ENCODE measurements at regions not wholly inside any gene's neighbourhood (a gene's known extent, or its start where the extent isn't known, plus 50 kb on each side); places are given as distances from the start of the nearest gene placed in this dataset.

GRCh38 chr18:56448751-56449150, 189.6 kb downstream of the TXNL1 start:
- H3K36me3 ChIP-seq (ENCODE audit: control insufficient read depth, insufficient read depth, low read length) = no peaks in the 10 kb centered on the region
- no peaks in the 10 kb centered on the region for H3K9me3 ChIP-seq
- Mint-ChIP-seq H3K27me3 (ENCODE audit: insufficient read depth, unreplicated experiment) (peaks cover 7% of the 10 kb centered on the region), H3K36me3 (ENCODE audit: insufficient read depth, unreplicated experiment) (no peaks in the 10 kb centered on the region), H3K4me1 (ENCODE audit: low read depth, unreplicated experiment) (no peaks in the 10 kb centered on the region), H3K9me3 (ENCODE audit: unreplicated experiment) (no peaks in the 10 kb centered on the region), H3K27ac (ENCODE audit: unreplicated experiment) (no peak overlapping the region), H3K4me3 (ENCODE audit: unreplicated experiment) (no peak overlapping the region)
- no peak overlapping the region for H3K4me3 ChIP-seq (ENCODE audit: low read depth, low read length)
- no peaks in the 10 kb centered on the region for H3K4me1 ChIP-seq
- H3K27me3 ChIP-seq (replicated peaks; ENCODE audit: control insufficient read depth, insufficient read depth, low read length) = no peaks in the 10 kb centered on the region; the same call in 1 of the 2 replicates
- no TSS peak for BruUV-seq (replicated peaks)
- intact Hi-C loops (cut with micrococcal nuclease; ENCODE audit: unreplicated experiment) = no loop called here
- POLR2A ChIA-PET = no interaction called here
- no peak for TF ChIP-seq CTCF (IDR thresholded peaks at IDR 0.05; ENCODE audit: insufficient read depth in 1 of 2, low read depth in 1 of 2, low read length in 1 of 2, severe bottlenecking in 1 of 2, unreplicated experiment in 1 of 2)
- DNase-seq = no peak
- CTCF ChIA-PET = no interaction called here

DNA sequence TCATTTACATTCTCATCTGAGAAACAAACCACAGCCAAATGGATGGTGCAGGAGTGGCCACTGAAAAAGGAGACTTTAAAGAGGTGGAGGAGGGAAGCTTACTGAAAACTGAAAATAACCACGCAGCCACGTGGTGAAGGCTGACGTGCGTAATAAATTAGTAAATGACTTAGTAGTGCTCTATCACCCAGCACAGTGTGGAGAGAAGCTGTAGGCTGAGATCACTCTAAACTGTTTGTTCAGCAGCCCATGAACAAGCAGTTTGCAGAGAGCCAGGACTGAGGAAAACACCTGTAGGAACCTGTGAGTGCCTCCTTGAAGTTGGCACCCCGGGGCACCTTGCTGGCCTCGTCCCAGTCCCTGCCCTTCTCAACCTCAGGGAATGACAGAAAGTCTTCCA, 193.0 kb downstream of the TXNL1 start:
- POLR2A ChIA-PET = no interaction called here
- H3K9me3 ChIP-seq = no peaks in the 10 kb centered on the region
- Mint-ChIP-seq H3K27me3 (ENCODE audit: insufficient read depth, unreplicated experiment) (peaks cover 7% of the 10 kb centered on the region), H3K27ac (ENCODE audit: unreplicated experiment) (no peak overlapping the region), H3K4me1 (ENCODE audit: low read depth, unreplicated experiment) (no peaks in the 10 kb centered on the region), H3K36me3 (ENCODE audit: insufficient read depth, unreplicated experiment) (no peaks in the 10 kb centered on the region), H3K4me3 (ENCODE audit: unreplicated experiment) (no peak overlapping the region), H3K9me3 (ENCODE audit: unreplicated experiment) (no peaks in the 10 kb centered on the region)
- CTCF ChIA-PET = no interaction called here
- no peak overlapping the region for H3K4me3 ChIP-seq (ENCODE audit: low read depth, low read length)
- no peaks in the 10 kb centered on the region for H3K4me1 ChIP-seq
- no peaks in the 10 kb centered on the region; the same call in 1 of the 2 replicates for H3K27me3 ChIP-seq (replicated peaks; ENCODE audit: control insufficient read depth, insufficient read depth, low read length)
- intact Hi-C loops (cut with micrococcal nuclease; ENCODE audit: unreplicated experiment) = no loop called here
- H3K36me3 ChIP-seq (ENCODE audit: control insufficient read depth, insufficient read depth, low read length) = no peaks in the 10 kb centered on the region
- no peak for DNase-seq
- no peak for TF ChIP-seq CTCF (IDR thresholded peaks at IDR 0.05; ENCODE audit: insufficient read depth in 1 of 2, low read depth in 1 of 2, low read length in 1 of 2, severe bottlenecking in 1 of 2, unreplicated experiment in 1 of 2)
- BruUV-seq (replicated peaks) = no TSS peak

DNA sequence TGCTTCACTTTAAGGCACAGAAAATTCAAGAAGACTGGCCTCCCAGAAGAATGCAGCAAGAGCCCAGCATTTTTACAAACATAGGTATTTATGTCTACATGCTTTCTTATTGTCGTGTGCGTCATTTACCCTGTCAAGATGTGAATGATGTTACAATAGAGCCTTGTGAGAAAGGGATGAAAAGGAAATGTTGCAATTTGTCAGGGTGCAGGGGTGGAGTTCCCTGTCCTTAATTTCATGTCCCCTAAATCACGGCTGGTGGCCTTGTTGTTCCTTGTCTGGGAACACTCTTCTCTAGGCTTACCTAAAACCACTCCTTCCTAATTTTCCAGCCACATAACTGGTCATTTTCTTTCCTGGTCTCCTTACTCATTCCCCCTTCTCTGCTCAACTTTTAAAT, 194.2 kb downstream of the TXNL1 start:
- Histone ChIP-seq H3K9me3 (no peaks in the 10 kb centered on the region), H3K36me3 (ENCODE audit: control insufficient read depth, insufficient read depth, low read length) (no peaks in the 10 kb centered on the region), H3K4me3 (ENCODE audit: low read depth, low read length) (no peak overlapping the region), H3K4me1 (no peaks in the 10 kb centered on the region), H3K27me3 (replicated peaks; ENCODE audit: control insufficient read depth, insufficient read depth, low read length) (no peaks in the 10 kb centered on the region; the same call in 1 of the 2 replicates)
- Mint-ChIP-seq H3K27ac (ENCODE audit: unreplicated experiment) (no peak overlapping the region), H3K36me3 (ENCODE audit: insufficient read depth, unreplicated experiment) (no peaks in the 10 kb centered on the region), H3K9me3 (ENCODE audit: unreplicated experiment) (no peaks in the 10 kb centered on the region), H3K4me3 (ENCODE audit: unreplicated experiment) (no peak overlapping the region), H3K27me3 (ENCODE audit: insufficient read depth, unreplicated experiment) (peaks cover 12% of the 10 kb centered on the region), H3K4me1 (ENCODE audit: low read depth, unreplicated experiment) (no peaks in the 10 kb centered on the region)
- DNase-seq = no peak
- ChIA-PET CTCF (no interaction called here), POLR2A (no interaction called here)
- intact Hi-C loops (cut with micrococcal nuclease; ENCODE audit: unreplicated experiment) = no loop called here
- BruUV-seq (replicated peaks) = no TSS peak
- TF ChIP-seq CTCF (IDR thresholded peaks at IDR 0.05; ENCODE audit: insufficient read depth in 1 of 2, low read depth in 1 of 2, low read length in 1 of 2, severe bottlenecking in 1 of 2, unreplicated experiment in 1 of 2) = no peak

Data from Caco-2 (cell line).